GM19463 (cell line): ENCODE measurements at regions not wholly inside any gene's neighbourhood (a gene's known extent, or its start where the extent isn't known, plus 50 kb on each side); places are given as distances from the start of the nearest gene placed in this dataset.
"Not testable (repeated sequence)": the region's sequence is repeated elsewhere in the genome, so short reads cannot be mapped to it uniquely, and the experiment has no call there.

Experiments used
- ATAC-seq: cut with Tn5 transposase; IDR thresholded peaks from one replicate; pipeline ENCODE4 v1.9.1; 2021; ENCODE audit warnings: mild to moderate bottlenecking, moderate library complexity; ENCODE audit not compliant: unreplicated experiment

DNA sequence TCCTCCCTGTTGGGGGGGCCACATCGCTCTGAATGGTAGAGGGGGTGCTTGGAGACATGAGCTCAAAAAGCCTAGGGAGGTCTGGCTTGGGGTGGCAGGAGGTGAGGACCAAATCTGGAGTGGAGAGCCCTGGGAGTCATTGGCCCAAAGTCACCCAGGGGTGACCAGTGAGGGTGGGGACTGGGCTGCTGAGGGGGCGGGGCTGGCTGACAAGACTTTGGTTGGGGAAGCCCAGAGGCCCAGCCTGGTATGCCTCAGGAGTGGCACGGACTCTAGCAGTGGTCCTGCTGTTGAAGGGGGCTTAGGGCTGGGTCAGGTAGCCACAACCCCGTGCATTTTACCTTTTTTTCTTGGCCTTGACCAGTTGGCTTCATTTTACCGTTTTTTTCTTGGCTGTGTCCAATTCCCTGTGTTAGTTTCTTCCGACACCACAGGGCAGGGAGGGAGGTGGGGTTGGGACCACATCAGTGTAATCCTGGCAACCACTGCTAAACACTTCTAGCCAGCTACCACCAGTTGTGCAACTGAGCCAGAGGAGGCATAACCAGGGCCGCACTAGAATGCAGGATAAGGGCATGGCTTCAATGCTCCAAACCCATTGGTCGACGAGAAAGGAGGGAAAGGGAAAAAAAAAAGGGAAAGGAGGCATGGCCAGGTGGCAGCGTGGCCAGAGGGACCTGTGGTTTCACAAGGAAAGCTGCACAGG is 105.3 kb upstream of the C2CD4B start:
- no peak for ATAC-seq

DNA sequence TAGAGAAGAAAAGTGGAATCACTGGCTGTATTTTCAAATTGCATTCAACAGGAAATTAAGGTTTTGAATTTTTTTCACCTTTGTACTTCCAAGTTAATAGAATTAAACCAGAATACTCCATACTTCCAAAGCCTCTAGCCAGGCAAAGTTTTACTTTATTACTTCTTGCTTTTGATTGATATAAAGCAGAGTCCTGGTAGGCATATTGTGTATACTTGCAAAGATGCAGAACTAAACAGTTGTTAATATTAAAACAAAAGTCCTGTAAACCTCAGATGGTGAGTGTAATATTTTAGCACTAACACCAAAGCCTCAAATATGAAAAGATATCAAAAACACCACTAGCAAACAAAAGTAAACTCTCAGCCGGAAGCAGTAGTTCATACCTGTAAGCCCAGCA is 107.2 kb upstream of the C2CD4B start:
- no peak for ATAC-seq

DNA sequence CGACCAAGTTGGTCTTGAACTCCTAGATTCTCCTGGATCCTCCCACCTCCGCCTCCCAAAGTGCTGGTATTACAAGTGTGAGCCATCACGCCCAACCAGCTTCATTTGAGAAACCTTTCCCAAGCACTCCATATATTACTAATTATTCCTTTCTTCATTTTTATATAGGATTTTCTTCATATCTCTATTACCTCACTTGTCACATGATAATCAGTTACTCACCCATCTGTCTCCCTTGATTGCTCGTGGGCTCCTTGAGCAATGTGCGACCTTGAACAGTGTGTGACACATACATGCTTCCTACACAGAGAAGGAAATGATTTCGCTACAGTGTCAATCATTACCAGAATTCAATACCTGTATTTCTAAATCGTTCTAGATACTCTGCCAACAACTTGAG is 110.7 kb upstream of the C2CD4B start:
- ATAC-seq, result no peak

DNA sequence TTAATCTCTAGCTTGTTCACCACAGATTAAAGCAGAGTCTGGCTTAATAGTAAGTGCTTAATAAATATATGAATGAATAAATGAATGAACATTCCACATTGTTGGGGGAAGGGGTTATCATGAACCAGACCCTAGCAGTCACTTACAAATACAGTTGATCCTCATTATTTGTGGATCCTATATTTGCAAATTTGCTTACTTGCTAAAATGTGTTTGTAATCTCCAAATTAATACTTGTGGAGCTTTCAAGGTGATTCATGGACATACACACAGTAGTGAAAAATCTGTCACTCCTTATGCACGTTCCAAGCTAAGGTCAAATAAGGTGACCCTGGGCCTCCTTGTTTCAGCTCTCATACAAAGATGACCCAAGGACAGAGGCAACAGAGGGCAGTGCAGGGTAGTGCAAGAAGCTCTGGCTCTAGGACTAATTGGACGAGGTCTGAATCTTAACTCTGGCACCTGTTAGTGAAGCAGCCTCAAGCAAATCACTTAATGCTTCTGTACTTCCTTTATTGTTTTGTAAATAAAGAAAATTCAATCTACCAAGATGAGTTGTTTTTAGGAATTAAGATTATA is 112.8 kb upstream of the C2CD4B start:
- no peak for ATAC-seq

DNA sequence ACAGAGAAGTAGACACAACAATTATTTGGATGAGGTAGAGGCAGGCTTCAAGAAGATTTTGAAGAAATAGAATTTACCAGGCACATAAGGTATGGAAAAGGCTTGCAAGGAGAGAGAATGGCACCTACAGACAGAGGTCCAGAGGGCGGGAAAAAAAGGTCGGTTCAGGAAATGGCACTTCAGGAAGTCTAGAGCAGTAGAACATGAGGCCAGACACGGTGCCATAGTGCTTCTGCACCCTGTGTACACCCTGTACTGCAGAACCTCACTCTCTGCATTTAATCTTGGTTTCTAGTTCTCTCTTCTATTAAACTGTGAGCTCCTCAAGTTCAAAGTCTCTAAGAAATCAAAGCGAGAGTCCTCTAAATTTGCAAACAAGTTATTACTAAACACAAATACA is 113.4 kb upstream of the C2CD4B start:
- no peak for ATAC-seq

DNA sequence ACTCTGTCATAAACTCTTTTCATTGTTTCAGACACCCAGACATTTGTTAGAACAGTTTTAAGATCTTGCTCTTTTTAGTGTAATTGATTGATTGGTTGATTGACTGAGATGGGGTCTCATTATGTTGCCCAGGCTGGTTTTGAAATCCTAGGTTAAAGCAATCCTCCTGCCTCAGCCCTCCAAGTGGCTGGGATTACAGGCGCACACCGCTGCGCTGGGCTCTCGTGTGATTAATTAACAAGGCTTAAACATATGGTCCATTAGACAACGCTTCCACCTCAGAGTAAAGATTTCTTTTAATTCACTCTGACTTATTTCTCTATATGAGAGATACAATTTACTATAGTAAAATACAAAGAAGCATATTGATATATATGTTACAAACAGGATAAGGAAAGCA is 114.0 kb upstream of the C2CD4B start:
- no peak for ATAC-seq

GRCh38 chr15:62280625-62281024 is 115.5 kb upstream of the C2CD4B start:
- no peak for ATAC-seq

DNA sequence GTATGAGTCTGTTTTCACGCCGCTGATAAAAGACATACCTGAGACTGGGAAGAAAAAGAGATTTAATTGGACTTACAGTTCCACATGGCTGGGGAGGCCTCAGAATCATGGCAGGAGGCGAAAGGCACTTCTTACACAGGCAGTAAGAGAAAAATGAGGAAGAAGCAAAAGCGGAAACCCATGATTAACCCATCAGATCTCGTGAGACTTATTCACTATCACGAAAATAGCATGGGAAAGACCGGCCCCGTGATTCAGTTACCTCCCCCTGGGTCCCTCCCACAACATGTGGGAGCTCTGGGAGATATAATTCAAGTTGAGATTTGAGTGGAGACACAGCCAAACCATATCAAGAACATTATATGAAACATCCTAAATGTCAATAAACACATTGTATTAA is 116.7 kb upstream of the C2CD4B start:
- not testable (repeated sequence) for ATAC-seq

DNA sequence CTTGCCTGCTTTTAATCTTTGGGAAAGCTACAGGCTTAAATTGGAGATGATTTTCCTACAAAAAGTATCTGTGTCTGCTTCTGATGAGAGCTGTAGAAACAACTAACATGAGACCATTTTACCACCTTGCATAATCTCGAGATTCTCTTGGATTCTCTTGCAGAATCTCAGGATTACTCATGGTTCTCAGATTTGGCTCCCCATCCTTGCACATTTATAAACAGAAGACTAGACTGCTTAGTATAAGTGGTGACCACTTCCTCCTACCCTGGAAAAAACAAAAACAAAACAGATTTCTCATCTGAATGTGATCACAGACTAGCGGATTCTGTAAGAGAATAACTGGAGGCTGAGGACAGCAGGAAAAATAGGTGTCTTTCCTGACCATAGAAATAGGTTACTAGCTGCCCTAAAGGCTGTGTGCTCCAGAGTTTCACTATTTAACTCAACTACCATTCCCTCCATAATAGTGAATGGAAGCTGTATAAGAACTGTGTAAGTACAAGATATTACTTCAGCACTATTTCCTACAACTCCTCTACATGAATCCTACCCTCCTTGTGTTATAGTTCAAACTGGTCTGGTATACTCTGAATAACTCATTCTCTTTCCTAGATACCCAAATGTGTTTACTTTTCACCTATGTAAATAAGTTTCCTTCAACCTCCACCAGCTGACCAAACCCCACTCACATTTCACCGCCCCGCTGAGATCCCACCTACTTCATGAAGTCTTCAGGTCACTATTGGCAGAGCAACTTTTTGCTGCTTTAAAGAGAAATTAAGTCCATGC is 122.2 kb upstream of the C2CD4B start:
- ATAC-seq, result no peak

- no peak for ATAC-seq
Observed at GRCh38 chr15:62288361-62289017, 123.4 kb upstream of the C2CD4B start.

- ATAC-seq, result no peak
Observed at GRCh38 chr15:62291262-62291661, 126.2 kb upstream of the C2CD4B start.

GRCh38 chr15:62296756-62297507 is 131.8 kb upstream of the C2CD4B start:
- no peak for ATAC-seq

DNA sequence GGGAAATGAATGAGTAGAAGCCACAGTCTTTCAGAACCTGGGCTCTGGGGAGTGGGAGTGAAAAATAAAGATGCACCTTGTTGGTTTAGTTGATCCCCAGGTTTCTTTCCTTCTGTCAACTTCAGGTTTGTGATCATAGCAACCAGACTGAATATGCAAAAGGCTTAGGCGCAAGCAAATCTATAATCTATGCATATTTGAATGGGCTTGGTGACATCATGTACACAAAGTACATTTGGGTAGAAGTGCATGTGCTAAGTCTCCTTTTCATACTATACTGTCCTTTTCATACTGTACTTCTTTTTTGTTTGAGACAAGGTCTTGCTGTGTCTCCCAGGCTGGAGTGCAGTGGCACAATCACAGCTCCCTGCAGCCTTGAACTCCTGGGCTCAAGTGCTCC is 132.4 kb upstream of the C2CD4B start:
- no peak for ATAC-seq

DNA sequence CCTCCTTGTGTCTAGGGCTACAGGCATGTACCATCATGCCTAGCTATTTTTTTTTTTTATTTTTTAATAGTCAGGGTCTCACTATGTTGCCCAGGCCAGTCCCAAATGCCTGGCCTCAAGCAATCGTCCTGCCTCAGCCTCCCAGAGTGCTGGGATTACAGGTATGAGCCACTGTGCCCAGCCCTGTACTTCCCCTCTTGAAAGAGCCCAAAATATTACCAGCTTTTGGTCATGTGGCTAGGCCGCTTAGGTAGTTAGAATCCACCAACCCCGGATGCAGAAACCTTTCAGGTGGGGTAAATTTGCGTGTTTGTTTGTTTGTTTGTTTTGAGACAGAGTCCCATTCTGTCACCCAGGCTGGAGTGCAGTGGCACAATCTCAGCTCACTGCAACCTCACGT is 132.8 kb upstream of the C2CD4B start:
- no peak for ATAC-seq

DNA sequence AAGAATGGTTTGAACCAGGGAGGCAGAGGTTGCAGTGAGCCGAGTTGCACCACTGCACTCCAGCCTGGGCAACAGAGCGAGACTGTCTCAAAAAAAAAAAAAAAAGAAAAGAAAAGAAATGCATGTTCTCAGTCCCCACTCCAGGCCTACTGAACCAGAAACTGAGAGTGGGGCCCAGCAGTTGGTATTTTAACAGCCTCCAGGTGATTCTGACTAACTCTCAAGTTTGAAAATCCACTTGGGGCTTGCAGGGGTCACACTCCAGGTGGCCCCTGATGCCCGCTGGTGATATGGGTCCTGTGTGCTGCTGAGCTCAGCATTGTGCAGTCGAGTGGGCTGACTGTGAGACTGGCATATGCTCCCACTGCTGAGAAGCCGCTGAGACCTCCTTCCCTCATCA is 133.7 kb upstream of the C2CD4B start:
- ATAC-seq, result no peak

- no peak for ATAC-seq
Observed at GRCh38 chr15:62299541-62299940, 134.5 kb upstream of the C2CD4B start.

GRCh38 chr15:62301993-62302675 is 137.0 kb upstream of the C2CD4B start:
- ATAC-seq, result no peak

DNA sequence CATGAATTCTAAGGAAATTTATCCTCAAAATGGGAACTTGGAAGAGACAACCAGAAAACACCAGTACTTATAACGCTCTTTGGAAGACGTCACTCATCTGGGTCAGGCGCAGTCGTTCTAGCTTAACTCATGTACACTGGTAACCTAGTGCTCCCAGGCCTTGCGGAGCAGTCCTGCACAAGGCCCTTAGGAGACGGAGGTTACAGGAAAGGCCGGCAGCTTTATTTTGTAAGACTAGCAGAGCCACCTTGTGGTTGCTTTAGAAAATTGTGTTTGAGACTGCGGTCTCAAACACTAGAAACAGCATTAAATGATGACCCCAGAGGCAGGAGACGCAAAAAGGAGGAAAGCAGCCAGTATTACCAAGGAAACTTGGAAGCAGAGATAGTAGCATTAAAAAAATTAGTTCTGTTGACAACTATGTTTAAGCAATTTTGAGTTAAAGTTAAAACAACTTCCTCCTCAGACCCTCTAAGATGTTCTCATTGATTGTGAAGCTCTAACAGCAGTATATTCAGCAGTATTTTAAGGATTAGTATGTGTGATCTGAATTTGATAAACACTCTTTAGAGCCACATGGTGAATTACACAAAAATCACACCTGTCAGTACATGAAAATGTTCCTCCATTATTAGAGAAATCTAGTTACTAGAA is 141.9 kb upstream of the C2CD4B start:
- no peak for ATAC-seq

DNA sequence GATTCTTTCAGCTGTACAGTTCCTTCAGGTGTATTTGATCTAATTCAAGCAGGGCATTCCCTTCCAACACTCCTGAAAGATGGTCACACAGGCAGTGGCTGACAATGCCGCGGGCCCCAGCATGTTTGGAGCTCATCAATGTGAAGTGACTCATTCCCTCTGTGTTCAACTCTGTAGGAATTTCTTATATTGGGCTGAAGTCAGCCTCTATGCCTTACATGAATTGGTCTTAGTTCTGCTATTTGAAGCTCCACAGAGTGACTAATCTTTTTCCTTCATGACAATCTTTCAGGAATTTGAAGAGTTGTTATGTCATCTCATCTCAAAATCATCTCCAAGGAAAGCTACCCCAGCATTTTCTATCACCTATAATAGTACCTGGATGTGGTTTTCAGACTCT is 142.5 kb upstream of the C2CD4B start:
- no peak for ATAC-seq
